B cell (primary cell): ENCODE measurements at regions not wholly inside any gene's neighbourhood (a gene's known extent, or its start where the extent isn't known, plus 50 kb on each side); places are given as distances from the start of the nearest gene placed in this dataset.

Source experiments
- ATAC-seq: fragments of 200-7000 bp; cut with Tn5 transposase; one replicate; pipeline ENCODE4 v1.10.0; 2021; ENCODE audit warnings: low read depth, mild to moderate bottlenecking, moderate number of reproducible peaks, moderate library complexity
- CTCF ChIA-PET: fragments of 350-600 bp; sonication (Branson Sonifier 250); formaldehyde crosslinking; loops from one replicate; lab custom pipeline; 2021; ENCODE audit warnings: antibody characterized with exemption, inconsistent platforms; lab: Charles Lee
- POLR2A ChIA-PET: fragments of 350-600 bp; sonication (Branson Sonifier 250); formaldehyde crosslinking; loops from one replicate; lab custom pipeline; 2021; ENCODE audit warnings: antibody characterized with exemption; lab: Charles Lee
- DNase-seq: peaks from one replicate; pipeline ENCODE4 v3.0.0; 2013
- H2AFZ ChIP-seq: 2 replicates; pipeline ENCODE4 v1.6.1; 2012; ENCODE audit warnings: mild to moderate bottlenecking, low read depth, low read length; ENCODE audit not compliant: insufficient read depth, poor library complexity, severe bottlenecking
- H3K27ac ChIP-seq, 2 donors: 1 replicate in 1 of 2; 2 replicates in 1 of 2; pipeline ENCODE4 v1.5.1; 2012 to 2013; ENCODE audit warnings: low read length in 2 of 2, mild to moderate bottlenecking in 2 of 2, moderate library complexity in 1 of 2
- H3K27me3 ChIP-seq, 4 experiments: fragments of 200-600 bp in 1 of 4; sonication (generic) in 1 of 4; replicated peaks in 1 of 4; 1 replicate in 2 of 4; 2 replicates in 2 of 4; pipeline versions ENCODE4 v1.6.1 to v1.7.0; 2013 to 2016; ENCODE audit warnings: low read length in 3 of 4, mild to moderate bottlenecking in 2 of 4, mixed read lengths in 1 of 4, moderate library complexity in 1 of 4; ENCODE audit not compliant: insufficient read depth in 4 of 4, control insufficient read depth in 3 of 4; ENCODE audit errors: control extremely low read depth in 1 of 4
- H3K36me3 ChIP-seq, 2 experiments: replicated peaks in 1 of 2; 1 replicate in 1 of 2; 2 replicates in 1 of 2; pipeline versions ENCODE4 v1.6.1 to v1.7.1; 2013; ENCODE audit warnings: low read length in 1 of 2; ENCODE audit not compliant: insufficient read depth in 2 of 2, control insufficient read depth in 1 of 2; ENCODE audit errors: control extremely low read depth in 1 of 2, extremely low read depth in 1 of 2
- H3K4me1 ChIP-seq, 2 donors: fragments of 200-600 bp in 1 of 2; sonication (generic) in 1 of 2; 1 replicate in 1 of 2; 2 replicates in 1 of 2; pipeline versions ENCODE4 v1.5.1 to v1.6.1; 2013 to 2017; ENCODE audit warnings: low read length in 2 of 2; ENCODE audit not compliant: control insufficient read depth in 2 of 2, insufficient read depth in 2 of 2
- H3K4me2 ChIP-seq: replicated peaks from 2 replicates; pipeline ENCODE3; 2012; ENCODE audit warnings: mild to moderate bottlenecking, low read depth, low read length; ENCODE audit not compliant: poor library complexity, severe bottlenecking
- H3K4me3 ChIP-seq, 5 experiments: fragments of 200-600 bp in 1 of 5; sonication (generic) in 1 of 5; 1 replicate in 3 of 5; 2 replicates in 2 of 5; pipeline versions ENCODE4 v1.5.1 to v1.7.0; 2011 to 2016; ENCODE audit warnings: low read length in 4 of 5, mild to moderate bottlenecking in 4 of 5, low read depth in 2 of 5, control low read depth in 1 of 5, moderate library complexity in 1 of 5; ENCODE audit not compliant: insufficient read depth in 1 of 5; ENCODE audit errors: control extremely low read depth in 1 of 5, extremely low read depth in 1 of 5
- H3K79me2 ChIP-seq: fragments of 200-600 bp; sonication (generic); one replicate; pipeline ENCODE4 v1.6.0; 2016; ENCODE audit warnings: low read length; ENCODE audit not compliant: control insufficient read depth, insufficient read depth
- H3K9ac ChIP-seq: fragments of 200-600 bp; sonication (generic); 2 replicates; pipeline ENCODE4 v1.6.1; 2017; ENCODE audit warnings: mild to moderate bottlenecking, low read length, moderate library complexity
- H3K9me3 ChIP-seq, 3 donors: one replicate each; pipeline versions ENCODE4 v1.6.1 to v1.7.1; 2013; ENCODE audit warnings: low read length in 2 of 3; ENCODE audit not compliant: control insufficient read depth in 2 of 3, insufficient read depth in 1 of 3; ENCODE audit errors: control extremely low read depth in 1 of 3
- H4K20me1 ChIP-seq: 2 replicates; pipeline ENCODE4 v1.6.0; 2012; ENCODE audit warnings: mild to moderate bottlenecking, low read length; ENCODE audit not compliant: insufficient read depth, control insufficient read depth, poor library complexity, severe bottlenecking
- H3K27ac Mint-ChIP-seq: one replicate; pipeline ENCODE4 v1.8.0; 2021; ENCODE audit warnings: mixed read lengths
- H3K27me3 Mint-ChIP-seq: one replicate; pipeline ENCODE4 v1.8.0; 2021; ENCODE audit warnings: mixed read lengths
- H3K4me1 Mint-ChIP-seq: one replicate; pipeline ENCODE4 v1.8.0; 2021; ENCODE audit warnings: mixed read lengths
- H3K4me3 Mint-ChIP-seq: one replicate; pipeline ENCODE4 v1.8.0; 2021; ENCODE audit warnings: mixed read lengths
- H3K9me3 Mint-ChIP-seq: one replicate; pipeline ENCODE4 v1.8.0; 2022; ENCODE audit warnings: mixed read lengths; ENCODE audit not compliant: insufficient read depth
- EZH2 ChIP-seq: IDR thresholded peaks from 2 replicates; pipeline ENCODE4 v1.6.1; 2012; ENCODE audit warnings: borderline replicate concordance, low read depth, mild to moderate bottlenecking, moderate library complexity, low read length; ENCODE audit not compliant: insufficient read depth, poor library complexity, severe bottlenecking
- WGBS: methylation state at CpG from one replicate; pipeline ENCODE4 v1.1.5; 2013; ENCODE audit warnings: missing lambda C conversion rate; ENCODE audit not compliant: insufficient coverage; 5-methylcytosine and 5-hydroxymethylcytosine counted together
- intact Hi-C: fragments of 100-400 bp; cut with micrococcal nuclease; formaldehyde crosslinking; loops from one replicate; pipeline ENCODE4 v1.10.0; 2022
- TF ChIP-seq, protein P1 (sequence below): fragments of 200-600 bp; IDR thresholded peaks from one replicate; pipeline ENCODE4 v1.8.0; 2022; ENCODE audit warnings: antibody characterized with exemption, mild to moderate bottlenecking

DNA sequence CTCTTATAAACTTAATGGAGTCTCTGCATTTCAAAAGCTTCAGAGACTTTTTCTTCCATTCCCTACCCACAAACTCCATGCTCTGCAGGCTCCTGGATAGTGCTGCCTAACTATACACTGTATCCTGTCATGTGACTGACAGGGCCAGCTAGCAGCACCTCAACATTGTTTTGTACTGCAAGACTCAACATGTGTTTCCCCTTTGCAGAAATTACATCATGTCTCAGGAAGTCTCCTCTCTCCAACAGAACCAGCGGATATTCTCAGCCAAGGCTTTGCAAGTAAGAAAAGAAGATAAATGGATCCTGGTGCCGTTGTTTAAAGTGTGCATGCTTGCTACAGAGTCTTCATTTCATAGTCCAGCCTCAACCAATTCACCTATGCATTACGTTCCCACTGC is 164.0 kb upstream of the UBASH3B start:
- no peak overlapping the region for H3K4me2 ChIP-seq
- no peak for ATAC-seq
- CTCF ChIA-PET = no interaction called here

GRCh38 chr11:122488892-122489706 is 166.4 kb upstream of the UBASH3B start:
- CTCF ChIA-PET = interaction anchor here (0.8 kb wide), 1 partner anchor 15 kb away, joined by 3 read pairs; no protein-coding TSS in a partner anchor
- 93% methylated on average over 6 of the region's 8 CpGs for WGBS
- Histone ChIP-seq H3K4me2 (no peak overlapping the region), H3K4me3 (no peak overlapping the region), H2AFZ (no peak overlapping the region), H3K4me1 (no peaks in the 10 kb centered on the region), H4K20me1 (no peaks in the 10 kb centered on the region), H3K36me3 (no peaks in the 10 kb centered on the region), H3K9me3 (peaks cover 0 to 1% (median 0%) of the 10 kb centered on the region in 3 donors), H3K27me3 (no peaks in the 10 kb centered on the region), H3K79me2 (no peaks in the 10 kb centered on the region), H3K9ac (no peak overlapping the region), H3K27ac (no peak overlapping the region)
- intact Hi-C loops = no loop called here
- TF ChIP-seq, protein P1, sequence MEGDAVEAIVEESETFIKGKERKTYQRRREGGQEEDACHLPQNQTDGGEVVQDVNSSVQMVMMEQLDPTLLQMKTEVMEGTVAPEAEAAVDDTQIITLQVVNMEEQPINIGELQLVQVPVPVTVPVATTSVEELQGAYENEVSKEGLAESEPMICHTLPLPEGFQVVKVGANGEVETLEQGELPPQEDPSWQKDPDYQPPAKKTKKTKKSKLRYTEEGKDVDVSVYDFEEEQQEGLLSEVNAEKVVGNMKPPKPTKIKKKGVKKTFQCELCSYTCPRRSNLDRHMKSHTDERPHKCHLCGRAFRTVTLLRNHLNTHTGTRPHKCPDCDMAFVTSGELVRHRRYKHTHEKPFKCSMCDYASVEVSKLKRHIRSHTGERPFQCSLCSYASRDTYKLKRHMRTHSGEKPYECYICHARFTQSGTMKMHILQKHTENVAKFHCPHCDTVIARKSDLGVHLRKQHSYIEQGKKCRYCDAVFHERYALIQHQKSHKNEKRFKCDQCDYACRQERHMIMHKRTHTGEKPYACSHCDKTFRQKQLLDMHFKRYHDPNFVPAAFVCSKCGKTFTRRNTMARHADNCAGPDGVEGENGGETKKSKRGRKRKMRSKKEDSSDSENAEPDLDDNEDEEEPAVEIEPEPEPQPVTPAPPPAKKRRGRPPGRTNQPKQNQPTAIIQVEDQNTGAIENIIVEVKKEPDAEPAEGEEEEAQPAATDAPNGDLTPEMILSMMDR = no peak
- no peak for TF ChIP-seq EZH2
- POLR2A ChIA-PET = no interaction called here
- Mint-ChIP-seq H3K9me3 (peaks cover 3% of the 10 kb centered on the region), H3K4me3 (no peak overlapping the region), H3K27ac (no peak overlapping the region), H3K4me1 (no peaks in the 10 kb centered on the region), H3K27me3 (peaks cover 8% of the 10 kb centered on the region)
- ATAC-seq (no peak), DNase-seq (no peak)

More for the DNA sequence above, 164.0 kb upstream of the UBASH3B start:
- no peaks in the 10 kb centered on the region for H3K9me3 ChIP-seq
- H2AFZ ChIP-seq = no peak overlapping the region
- H3K4me3 ChIP-seq = no peak overlapping the region
- no peaks in the 10 kb centered on the region for H3K79me2 ChIP-seq
- H3K9me3 Mint-ChIP-seq = no peaks in the 10 kb centered on the region
- no peak overlapping the region for H3K4me3 Mint-ChIP-seq
- POLR2A ChIA-PET = no interaction called here
- no peak for DNase-seq
- H4K20me1 ChIP-seq = no peaks in the 10 kb centered on the region
- H3K9ac ChIP-seq = no peak overlapping the region
- no peak overlapping the region for H3K27ac ChIP-seq
- no peak for TF ChIP-seq EZH2
- TF ChIP-seq, protein P1 = no peak
- H3K27me3 Mint-ChIP-seq = peaks cover 8% of the 10 kb centered on the region
- WGBS = no CpG with 5 or more reads among the region's 3 CpGs
- H3K4me1 Mint-ChIP-seq = no peaks in the 10 kb centered on the region
- no peaks in the 10 kb centered on the region for H3K4me1 ChIP-seq
- intact Hi-C loops = no loop called here
- H3K27ac Mint-ChIP-seq = no peak overlapping the region
- H3K27me3 ChIP-seq = no peaks in the 10 kb centered on the region
- H3K36me3 ChIP-seq = no peaks in the 10 kb centered on the region
